NCI-H1930 (cell line): ENCODE measurements at regions not wholly inside any gene's neighbourhood (a gene's known extent, or its start where the extent isn't known, plus 50 kb on each side); places are given as distances from the start of the nearest gene placed in this dataset.

Source experiments
- DNase-seq, 2 experiments: peaks; one replicate each; lab custom pipeline; 2025; lab: John Stamatoyannopoulos, UW

- DNase-seq: no peak
These were observed 50.0 kb upstream of the DGKG start for GRCh38 chr3:186411994-186412393.
